CD4-positive, alpha-beta T cell treated with Interleukin-4 for 4 hours (primary cell): ENCODE measurements at regions not wholly inside any gene's neighbourhood (a gene's known extent, or its start where the extent isn't known, plus 50 kb on each side); places are given as distances from the start of the nearest gene placed in this dataset.

Experiments used
- DNase-seq: peaks from one replicate; pipeline ENCODE4 v3.0.0-alpha.2; 2020

- no peak for DNase-seq
Observed at GRCh38 chr3:95036526-95037021, 973.7 kb downstream of the NSUN3 start.

GRCh38 chr3:95037097-95037496 lies 974.2 kb downstream of the NSUN3 start:
- DNase-seq: no peak

GRCh38 chr3:95037927-95038326 lies 975.1 kb downstream of the NSUN3 start:
- DNase-seq: no peak

GRCh38 chr3:95044101-95044500 lies 981.2 kb downstream of the NSUN3 start:
- DNase-seq: no peak

GRCh38 chr3:95048564-95048963 lies 985.7 kb downstream of the NSUN3 start:
- DNase-seq: no peak

- no peak for DNase-seq
Observed at GRCh38 chr3:95049841-95050240, 987.0 kb downstream of the NSUN3 start.

- DNase-seq: no peak
Observed at GRCh38 chr3:95055288-95055687, 992.4 kb downstream of the NSUN3 start.

GRCh38 chr3:95082191-95082590 lies 1019.3 kb downstream of the NSUN3 start:
- DNase-seq: no peak

GRCh38 chr3:95084738-95085137 lies 1021.9 kb downstream of the NSUN3 start:
- no peak for DNase-seq

- DNase-seq: no peak
Observed at GRCh38 chr3:95088464-95088863, 1025.6 kb downstream of the NSUN3 start.

- DNase-seq: no peak
Observed at GRCh38 chr3:95097493-95097892, 1034.6 kb downstream of the NSUN3 start.

GRCh38 chr3:95120921-95121320 lies 1058.1 kb downstream of the NSUN3 start:
- no peak for DNase-seq

- DNase-seq: no peak
Observed at GRCh38 chr3:95123104-95123503, 1060.2 kb downstream of the NSUN3 start.

- no peak for DNase-seq
Observed at GRCh38 chr3:95134693-95135413, 1072.0 kb downstream of the NSUN3 start.

GRCh38 chr3:95148107-95148506 lies 1085.2 kb downstream of the NSUN3 start:
- no peak for DNase-seq

GRCh38 chr3:95151590-95151989 lies 1088.7 kb downstream of the NSUN3 start:
- DNase-seq: no peak

GRCh38 chr3:95154766-95155165 lies 1091.9 kb downstream of the NSUN3 start:
- DNase-seq: no peak

- DNase-seq: no peak
Observed at GRCh38 chr3:95162794-95163193, 1099.9 kb downstream of the NSUN3 start.

GRCh38 chr3:95167748-95168147 lies 1104.9 kb downstream of the NSUN3 start:
- DNase-seq: no peak

- no peak for DNase-seq
Observed at GRCh38 chr3:95168526-95168925, 1105.7 kb downstream of the NSUN3 start.

GRCh38 chr3:95172164-95172943 lies 1109.5 kb downstream of the NSUN3 start:
- no peak for DNase-seq

GRCh38 chr3:95177096-95177495 lies 1114.2 kb downstream of the NSUN3 start:
- DNase-seq: no peak

GRCh38 chr3:95184038-95184437 lies 1121.2 kb downstream of the NSUN3 start:
- DNase-seq: no peak

- DNase-seq: no peak
Observed at GRCh38 chr3:95189348-95189747, 1126.5 kb downstream of the NSUN3 start.
